ENCODE measurements at regions not wholly inside any gene's neighbourhood (a gene's known extent, or its start where the extent isn't known, plus 50 kb on each side); places are given as distances from the start of the nearest gene placed in this dataset.

- Histone ChIP-seq H3K4me2 (replicated peaks; ENCODE audit: low read depth, low read length, poor library complexity, severe bottlenecking) (no peak overlapping the region), H3K9me3 (ENCODE audit: control extremely low read depth in 1 of 3, control insufficient read depth in 2 of 3, insufficient read depth in 1 of 3, low read length in 2 of 3) (no peaks in the 10 kb centered on the region), H3K9ac (ENCODE audit: low read length) (no peak overlapping the region), H3K4me1 (ENCODE audit: control insufficient read depth in 2 of 2, insufficient read depth in 2 of 2, low read length in 2 of 2) (peaks cover 0 to 5% of the 10 kb centered on the region in 2 donors), H4K20me1 (ENCODE audit: control insufficient read depth, insufficient read depth, low read length, poor library complexity, severe bottlenecking) (no peaks in the 10 kb centered on the region), H2AFZ (ENCODE audit: insufficient read depth, low read depth, low read length, poor library complexity, severe bottlenecking) (no peak overlapping the region), H3K36me3 (replicated peaks in 1 of 2; ENCODE audit: control extremely low read depth in 1 of 2, control insufficient read depth in 1 of 2, extremely low read depth in 1 of 2, insufficient read depth in 2 of 2, low read length in 1 of 2) (no peaks in the 10 kb centered on the region), H3K27me3 (replicated peaks in 1 of 4; ENCODE audit: control extremely low read depth in 1 of 4, control insufficient read depth in 3 of 4, insufficient read depth in 4 of 4, low read length in 3 of 4) (no peaks in the 10 kb centered on the region), H3K4me3 (ENCODE audit: control extremely low read depth in 1 of 5, extremely low read depth in 1 of 5, insufficient read depth in 1 of 5, low read depth in 2 of 5, low read length in 4 of 5) (no peak overlapping the region), H3K27ac (ENCODE audit: low read length in 2 of 2) (no peak overlapping the region), H3K79me2 (ENCODE audit: control insufficient read depth, insufficient read depth, low read length) (no peaks in the 10 kb centered on the region)
- ATAC-seq (ENCODE audit: low read depth) (no peak), DNase-seq (no peak)
- Mint-ChIP-seq H3K27ac (no peak overlapping the region), H3K9me3 (ENCODE audit: insufficient read depth) (no peaks in the 10 kb centered on the region), H3K4me1 (peaks cover 13% of the 10 kb centered on the region), H3K4me3 (no peak overlapping the region), H3K27me3 (no peaks in the 10 kb centered on the region)
- ChIA-PET POLR2A (interaction anchor here (1.4 kb wide), 1 partner anchor 9 kb away, joined by 4 read pairs; no protein-coding TSS in a partner anchor), CTCF (no interaction called here)
- TF ChIP-seq EZH2 (IDR thresholded peaks at IDR 0.05; ENCODE audit: borderline replicate concordance, insufficient read depth, low read depth, low read length, poor library complexity, severe bottlenecking), result no peak
- TF ChIP-seq CTCF (IDR thresholded peaks at IDR 0.05), result no peak
- 100% methylated on average over 1 of the region's 2 CpGs for WGBS (ENCODE audit: insufficient coverage)
- intact Hi-C loops (cut with micrococcal nuclease), result loop anchor here (10.0 kb wide), 1 partner anchor 53 kb away; no protein-coding TSS in a partner anchor
Measured at GRCh38 chr11:128391811-128392210, 195.5 kb downstream of the ETS1 start.

- H2AFZ ChIP-seq (ENCODE audit: insufficient read depth, low read depth, low read length, poor library complexity, severe bottlenecking), result no peak overlapping the region
- intact Hi-C loops (cut with micrococcal nuclease), result loop anchor here (10.0 kb wide), 1 partner anchor 55 kb away; no protein-coding TSS in a partner anchor
- 86% methylated on average over 1 of the region's 1 CpG for WGBS (ENCODE audit: insufficient coverage)
- ChIA-PET POLR2A (no interaction called here), CTCF (no interaction called here)
- Mint-ChIP-seq H3K4me1 (peaks cover 11% of the 10 kb centered on the region), H3K27ac (no peak overlapping the region), H3K9me3 (ENCODE audit: insufficient read depth) (no peaks in the 10 kb centered on the region), H3K4me3 (no peak overlapping the region), H3K27me3 (no peaks in the 10 kb centered on the region)
- no peaks in the 10 kb centered on the region for H3K27me3 ChIP-seq (replicated peaks in 1 of 4; ENCODE audit: control extremely low read depth in 1 of 4, control insufficient read depth in 3 of 4, insufficient read depth in 4 of 4, low read length in 3 of 4)
- ATAC-seq (ENCODE audit: low read depth), result no peak
- H3K4me3 ChIP-seq (ENCODE audit: control extremely low read depth in 1 of 5, extremely low read depth in 1 of 5, insufficient read depth in 1 of 5, low read depth in 2 of 5, low read length in 4 of 5), result no peak overlapping the region
- H3K4me1 ChIP-seq (ENCODE audit: control insufficient read depth in 2 of 2, insufficient read depth in 2 of 2, low read length in 2 of 2), result peaks cover 0 to 4% of the 10 kb centered on the region in 2 donors
- H3K27ac ChIP-seq (ENCODE audit: low read length in 2 of 2), result no peak overlapping the region
- H3K9ac ChIP-seq (ENCODE audit: low read length), result no peak overlapping the region
- DNase-seq, result no peak
- TF ChIP-seq CTCF (IDR thresholded peaks at IDR 0.05), result no peak
- no peak for TF ChIP-seq EZH2 (IDR thresholded peaks at IDR 0.05; ENCODE audit: borderline replicate concordance, insufficient read depth, low read depth, low read length, poor library complexity, severe bottlenecking)
- H3K79me2 ChIP-seq (ENCODE audit: control insufficient read depth, insufficient read depth, low read length), result no peaks in the 10 kb centered on the region
- H4K20me1 ChIP-seq (ENCODE audit: control insufficient read depth, insufficient read depth, low read length, poor library complexity, severe bottlenecking), result no peaks in the 10 kb centered on the region
- no peak overlapping the region for H3K4me2 ChIP-seq (replicated peaks; ENCODE audit: low read depth, low read length, poor library complexity, severe bottlenecking)
- no peaks in the 10 kb centered on the region for H3K36me3 ChIP-seq (replicated peaks in 1 of 2; ENCODE audit: control extremely low read depth in 1 of 2, control insufficient read depth in 1 of 2, extremely low read depth in 1 of 2, insufficient read depth in 2 of 2, low read length in 1 of 2)
- H3K9me3 ChIP-seq (ENCODE audit: control extremely low read depth in 1 of 3, control insufficient read depth in 2 of 3, insufficient read depth in 1 of 3, low read length in 2 of 3), result no peaks in the 10 kb centered on the region
Measured at GRCh38 chr11:128390246-128390645, 197.1 kb downstream of the ETS1 start.

All from B cell (primary cell).